HCT116 (cell line): ENCODE measurements at regions not wholly inside any gene's neighbourhood (a gene's known extent, or its start where the extent isn't known, plus 50 kb on each side); places are given as distances from the start of the nearest gene placed in this dataset.

ENCODE experiments used
- ATAC-seq: fragments of 200-7000 bp; cut with Tn5 transposase; 2 replicates; pipeline ENCODE4 v1.9.1; 2020; ENCODE audit warnings: mild to moderate bottlenecking, moderate library complexity
- BruUV-seq: library from RNA; stranded (reverse); fragments of 400-500 nt; replicated peaks from 2 replicates; lab custom pipeline; 2021; lab: Mats Ljungman, UMichigan
- CTCF ChIA-PET: fragments of 300-600 bp; sonication (Branson Sonifier 250); formaldehyde crosslinking; loops from one replicate; lab custom pipeline; 2021; ENCODE audit warnings: antibody characterized with exemption; lab: Charles Lee
- POLR2A ChIA-PET: fragments of 300-600, 350-600 bp; sonication (Branson Sonifier 250); formaldehyde crosslinking; loops from one replicate; lab custom pipeline; 2021; ENCODE audit warnings: antibody characterized with exemption; lab: Charles Lee
- RAD21 ChIA-PET, 2 experiments: fragments of 300-600 bp; sonication (Branson Sonifier 250); formaldehyde crosslinking; loops; one replicate each; lab custom pipeline; 2023; ENCODE audit warnings: low total read pairs in 2 of 2; ENCODE audit not compliant: uncharacterized antibody in 2 of 2, unreplicated experiment in 2 of 2, low non-redundant PET in 1 of 2; lab: Charles Lee
- DNase-seq: peaks from one replicate; pipeline ENCODE4 v3.0.0-alpha.2; 2010; ENCODE audit warnings: low read depth, low spot score
- H2AFZ ChIP-seq: fragments of 200-600 bp; shearing (Covaris generic), sonication (generic); 2 replicates; pipeline ENCODE4 v1.6.1; 2017; ENCODE audit warnings: low read depth, mixed run types, mixed read lengths, antibody characterized with exemption, low read length; ENCODE audit not compliant: poor library complexity, severe bottlenecking
- H3K27ac ChIP-seq: 2 replicates; pipeline ENCODE4 v1.5.1; 2012; ENCODE audit warnings: low read depth, low read length
- H3K27me3 ChIP-seq: fragments of 200-600 bp; sonication (generic); 2 replicates; pipeline ENCODE4 v1.6.1; 2016; ENCODE audit warnings: mixed run types, low read length, mixed read lengths; ENCODE audit not compliant: insufficient read depth
- H3K36me3 ChIP-seq, 2 experiments: fragments of 200-500 bp in 1 of 2; fragments of 200-600 bp in 1 of 2; sonication (Bioruptor generic) in 1 of 2; sonication (generic) in 1 of 2; 2 replicates each; pipeline versions ENCODE4 v1.5.1 to v1.6.1; 2014 to 2016; ENCODE audit warnings: low read length in 2 of 2, inconsistent platforms in 1 of 2, mixed read lengths in 1 of 2, mixed run types in 1 of 2; ENCODE audit not compliant: insufficient read depth in 2 of 2, control insufficient read depth in 1 of 2
- H3K4me1 ChIP-seq, 2 experiments: fragments of 200-600 bp in 1 of 2; sonication (generic) in 1 of 2; 2 replicates each; pipeline versions ENCODE4 v1.5.1 to v1.6.1; 2012 to 2017; ENCODE audit warnings: low read length in 2 of 2, inconsistent platforms in 1 of 2, mild to moderate bottlenecking in 1 of 2, mixed read lengths in 1 of 2, mixed run types in 1 of 2, moderate library complexity in 1 of 2; ENCODE audit not compliant: insufficient read depth in 2 of 2, control insufficient read depth in 1 of 2
- H3K4me2 ChIP-seq: fragments of 200-600 bp; sonication (generic); 2 replicates; pipeline ENCODE4 v1.6.1; 2017; ENCODE audit warnings: mixed run types, low read length, mixed read lengths
- H3K4me3 ChIP-seq, 2 experiments: fragments of 200-600 bp in 1 of 2; sonication (generic) in 1 of 2; replicated peaks in 1 of 2; 2 replicates each; pipeline ENCODE4 v1.5.1; 2011 to 2016; ENCODE audit warnings: low read length in 2 of 2, control low read depth in 1 of 2, low read depth in 1 of 2, mild to moderate bottlenecking in 1 of 2, mixed read lengths in 1 of 2, mixed run types in 1 of 2
- H3K79me2 ChIP-seq: fragments of 200-600 bp; sonication (generic); 2 replicates; pipeline ENCODE4 v1.6.1; 2017; ENCODE audit warnings: mild to moderate bottlenecking, mixed run types, low read length, moderate library complexity, mixed read lengths; ENCODE audit not compliant: insufficient read depth
- H3K9ac ChIP-seq: fragments of 200-600 bp; sonication (generic); 2 replicates; pipeline ENCODE4 v1.6.1; 2016; ENCODE audit warnings: low read length, mixed read lengths
- H3K9me2 ChIP-seq: fragments of 200-600 bp; sonication (generic), shearing (Covaris generic); 2 replicates; pipeline ENCODE4 v1.6.1; 2017; ENCODE audit warnings: mixed run types, mild to moderate bottlenecking, moderate library complexity; ENCODE audit not compliant: insufficient read depth
- H3K9me3 ChIP-seq, 2 experiments: fragments of 200-500 bp in 1 of 2; fragments of 200-600 bp in 1 of 2; sonication (Bioruptor generic) in 1 of 2; sonication (generic) in 1 of 2; 2 replicates each; pipeline ENCODE4 v1.6.1; 2014 to 2017; ENCODE audit warnings: low read length in 2 of 2, mixed read lengths in 2 of 2, inconsistent platforms in 1 of 2, low read depth in 1 of 2, mild to moderate bottlenecking in 1 of 2, mixed run types in 1 of 2, moderate library complexity in 1 of 2; ENCODE audit not compliant: control insufficient read depth in 1 of 2, insufficient read depth in 1 of 2
- H4K20me1 ChIP-seq: fragments of 200-600 bp; sonication (generic), shearing (Covaris generic); 2 replicates; pipeline ENCODE4 v1.6.1; 2017; ENCODE audit warnings: mixed run types, mild to moderate bottlenecking, moderate library complexity; ENCODE audit not compliant: insufficient read depth
- ATF3 ChIP-seq: IDR thresholded peaks from 2 replicates; pipeline ENCODE4 v1.6.1; 2012
- CBX3 ChIP-seq: IDR thresholded peaks from 2 replicates; pipeline ENCODE4 v1.6.1; 2012; ENCODE audit warnings: low read depth
- CEBPB ChIP-seq: IDR thresholded peaks from 2 replicates; pipeline ENCODE4 v1.6.1; 2012; ENCODE audit warnings: low read depth
- ELF1 ChIP-seq: IDR thresholded peaks from 2 replicates; pipeline ENCODE4 v1.6.1; 2012; ENCODE audit warnings: low read depth, borderline replicate concordance
- EZH2 ChIP-seq: fragments of 200-600 bp; sonication (generic); IDR thresholded peaks from 2 replicates; pipeline ENCODE4 v1.6.1; 2017; ENCODE audit warnings: antibody characterized with exemption, mixed run types
- EZH2phosphoT487 ChIP-seq: fragments of 200-600 bp; IDR thresholded peaks from 2 replicates; pipeline ENCODE4 v1.6.1; 2018; ENCODE audit warnings: antibody characterized with exemption, borderline replicate concordance
- FOSL1 ChIP-seq: IDR thresholded peaks from 2 replicates; pipeline ENCODE4 v1.6.1; 2012; ENCODE audit warnings: low read depth
- JUND ChIP-seq: IDR thresholded peaks from 2 replicates; pipeline ENCODE4 v1.6.1; 2012
- MAX ChIP-seq: IDR thresholded peaks from 2 replicates; pipeline ENCODE4 v1.6.1; 2012
- POLR2AphosphoS5 ChIP-seq: IDR thresholded peaks from 2 replicates; pipeline ENCODE4 v1.6.1; 2011; ENCODE audit warnings: mild to moderate bottlenecking, low read depth, low read length, moderate library complexity
- RAD21 ChIP-seq: IDR thresholded peaks from 2 replicates; pipeline ENCODE4 v1.6.1; 2012; ENCODE audit warnings: low read depth, mild to moderate bottlenecking
- SIN3A ChIP-seq: IDR thresholded peaks from 2 replicates; pipeline ENCODE4 v1.6.1; 2012; ENCODE audit warnings: low read depth
- SRF ChIP-seq: IDR thresholded peaks from 2 replicates; pipeline ENCODE4 v1.6.1; 2012; ENCODE audit warnings: low read depth
- ZFX ChIP-seq: fragments of 450-650 bp; IDR thresholded peaks from 2 replicates; pipeline ENCODE4 v1.6.1; 2017
- intact Hi-C: fragments of 100-400 bp; cut with micrococcal nuclease; formaldehyde crosslinking; loops from 2 replicates; pipeline ENCODE4 v1.10.0; 2022
- TF ChIP-seq, protein P1 (sequence below): IDR thresholded peaks from 2 replicates; pipeline ENCODE4 v1.6.1; 2011; ENCODE audit warnings: mild to moderate bottlenecking, low read length, moderate library complexity; ENCODE audit not compliant: insufficient replicate concordance; ENCODE audit errors: extremely low read depth

GRCh38 chr16:86995456-86995855 lies 321.7 kb downstream of the C16orf95 start:
- no peak for DNase-seq
- no peak overlapping the region for H2AFZ ChIP-seq
- no TSS peak for BruUV-seq
- no peak for TF ChIP-seq CEBPB
- intact Hi-C loops, result no loop called here
- no peaks in the 10 kb centered on the region for H3K79me2 ChIP-seq
- no peak overlapping the region for H3K27ac ChIP-seq
- H4K20me1 ChIP-seq, result no peaks in the 10 kb centered on the region
- ATAC-seq, result no peak
- no peak overlapping the region for H3K4me3 ChIP-seq
- POLR2A ChIA-PET, result no interaction called here
- CTCF ChIA-PET, result no interaction called here
- H3K9me3 ChIP-seq, result no peaks in the 10 kb centered on the region
- peaks cover 61% of the 10 kb centered on the region for H3K27me3 ChIP-seq
- H3K36me3 ChIP-seq, result no peaks in the 10 kb centered on the region
- H3K9ac ChIP-seq, result no peak overlapping the region
- H3K4me2 ChIP-seq, result no peak overlapping the region
- RAD21 ChIA-PET, result no interaction called here
- peaks cover 0 to 15% of the 10 kb centered on the region in 2 experiments; a peak in 2 of 4 replicates for H3K4me1 ChIP-seq
- no peaks in the 10 kb centered on the region for H3K9me2 ChIP-seq

DNA sequence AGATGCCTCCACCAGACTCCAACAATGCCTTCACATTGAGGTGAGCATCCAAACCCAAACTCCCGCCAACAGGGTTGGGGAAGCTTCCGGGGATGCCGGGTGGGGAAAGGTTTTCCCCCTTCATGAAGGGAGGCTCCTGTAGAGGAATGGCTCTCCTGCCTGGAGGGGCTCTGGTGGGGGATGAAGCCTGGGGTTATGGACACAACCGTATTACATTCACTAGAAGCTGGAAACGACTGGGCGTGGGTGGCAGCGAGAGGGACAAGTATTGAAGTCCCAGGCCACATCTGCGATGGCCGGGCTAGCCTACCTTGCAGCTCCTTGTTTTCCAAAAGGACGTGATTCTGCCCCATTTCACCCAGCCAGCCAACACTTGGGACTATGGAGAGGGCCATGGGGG lies 321.1 kb downstream of the C16orf95 start:
- ChIA-PET CTCF (no interaction called here), POLR2A (no interaction called here), RAD21 (no interaction called here)
- Histone ChIP-seq H3K4me1 (peaks cover 0 to 15% of the 10 kb centered on the region in 2 experiments; a peak in 2 of 4 replicates), H3K4me2 (no peak overlapping the region), H3K27me3 (peaks cover 57% of the 10 kb centered on the region), H3K36me3 (no peaks in the 10 kb centered on the region), H3K79me2 (no peaks in the 10 kb centered on the region), H3K9ac (no peak overlapping the region), H3K4me3 (no peak overlapping the region), H4K20me1 (no peaks in the 10 kb centered on the region), H3K9me3 (no peaks in the 10 kb centered on the region), H3K27ac (no peak overlapping the region), H3K9me2 (no peaks in the 10 kb centered on the region), H2AFZ (no peak overlapping the region)
- DNase-seq (no peak), ATAC-seq (no peak)
- BruUV-seq, result no TSS peak
- intact Hi-C loops, result no loop called here
- TF ChIP-seq JUND (no peak), SIN3A (no peak), CBX3 (no peak), MAX (no peak), CEBPB (no peak), ATF3 (no peak), SRF (no peak), ZFX (no peak), POLR2AphosphoS5 (no peak), EZH2phosphoT487 (no peak), ELF1 (no peak), EZH2 (no peak), RAD21 (no peak), FOSL1 (no peak)
- TF ChIP-seq, protein P1, sequence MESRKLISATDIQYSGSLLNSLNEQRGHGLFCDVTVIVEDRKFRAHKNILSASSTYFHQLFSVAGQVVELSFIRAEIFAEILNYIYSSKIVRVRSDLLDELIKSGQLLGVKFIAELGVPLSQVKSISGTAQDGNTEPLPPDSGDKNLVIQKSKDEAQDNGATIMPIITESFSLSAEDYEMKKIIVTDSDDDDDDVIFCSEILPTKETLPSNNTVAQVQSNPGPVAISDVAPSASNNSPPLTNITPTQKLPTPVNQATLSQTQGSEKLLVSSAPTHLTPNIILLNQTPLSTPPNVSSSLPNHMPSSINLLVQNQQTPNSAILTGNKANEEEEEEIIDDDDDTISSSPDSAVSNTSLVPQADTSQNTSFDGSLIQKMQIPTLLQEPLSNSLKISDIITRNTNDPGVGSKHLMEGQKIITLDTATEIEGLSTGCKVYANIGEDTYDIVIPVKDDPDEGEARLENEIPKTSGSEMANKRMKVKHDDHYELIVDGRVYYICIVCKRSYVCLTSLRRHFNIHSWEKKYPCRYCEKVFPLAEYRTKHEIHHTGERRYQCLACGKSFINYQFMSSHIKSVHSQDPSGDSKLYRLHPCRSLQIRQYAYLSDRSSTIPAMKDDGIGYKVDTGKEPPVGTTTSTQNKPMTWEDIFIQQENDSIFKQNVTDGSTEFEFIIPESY, result no peak
- TF ChIP-seq, all 23 proteins: peak for 0
